ENCODE measurements at regions not wholly inside any gene's neighbourhood (a gene's known extent, or its start where the extent isn't known, plus 50 kb on each side); places are given as distances from the start of the nearest gene placed in this dataset.

DNA sequence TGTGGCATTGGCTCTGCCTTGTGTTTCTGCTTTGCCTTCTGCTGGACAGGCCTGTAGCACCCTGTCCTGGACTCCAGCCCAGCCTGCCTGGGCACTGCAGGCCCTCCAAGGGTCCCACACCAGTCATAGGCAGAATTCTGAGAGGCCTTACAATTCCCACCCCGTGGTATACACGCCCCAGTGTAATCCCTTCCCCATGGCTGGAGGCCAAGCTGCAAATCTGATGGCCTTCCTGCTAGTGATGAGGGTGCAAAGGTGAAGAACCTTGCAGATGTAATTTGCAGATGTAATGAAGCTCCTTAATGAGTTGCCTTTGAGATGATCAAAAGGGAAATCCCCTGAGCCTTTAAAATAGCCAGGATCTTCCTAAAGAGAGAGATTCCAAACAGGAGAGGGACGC, 325.1 kb upstream of the ZNF32 start:
- TF ChIP-seq, protein P1, sequence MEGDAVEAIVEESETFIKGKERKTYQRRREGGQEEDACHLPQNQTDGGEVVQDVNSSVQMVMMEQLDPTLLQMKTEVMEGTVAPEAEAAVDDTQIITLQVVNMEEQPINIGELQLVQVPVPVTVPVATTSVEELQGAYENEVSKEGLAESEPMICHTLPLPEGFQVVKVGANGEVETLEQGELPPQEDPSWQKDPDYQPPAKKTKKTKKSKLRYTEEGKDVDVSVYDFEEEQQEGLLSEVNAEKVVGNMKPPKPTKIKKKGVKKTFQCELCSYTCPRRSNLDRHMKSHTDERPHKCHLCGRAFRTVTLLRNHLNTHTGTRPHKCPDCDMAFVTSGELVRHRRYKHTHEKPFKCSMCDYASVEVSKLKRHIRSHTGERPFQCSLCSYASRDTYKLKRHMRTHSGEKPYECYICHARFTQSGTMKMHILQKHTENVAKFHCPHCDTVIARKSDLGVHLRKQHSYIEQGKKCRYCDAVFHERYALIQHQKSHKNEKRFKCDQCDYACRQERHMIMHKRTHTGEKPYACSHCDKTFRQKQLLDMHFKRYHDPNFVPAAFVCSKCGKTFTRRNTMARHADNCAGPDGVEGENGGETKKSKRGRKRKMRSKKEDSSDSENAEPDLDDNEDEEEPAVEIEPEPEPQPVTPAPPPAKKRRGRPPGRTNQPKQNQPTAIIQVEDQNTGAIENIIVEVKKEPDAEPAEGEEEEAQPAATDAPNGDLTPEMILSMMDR (IDR thresholded peaks at IDR 0.05): no peak
- TF ChIP-seq RCOR1 (IDR thresholded peaks at IDR 0.05; ENCODE audit: low read depth, low read length) (no peak), TFCP2L1 (CRISPR knock-in tag; IDR thresholded peaks at IDR 0.05) (no peak)
- TF ChIP-seq, protein P2, sequence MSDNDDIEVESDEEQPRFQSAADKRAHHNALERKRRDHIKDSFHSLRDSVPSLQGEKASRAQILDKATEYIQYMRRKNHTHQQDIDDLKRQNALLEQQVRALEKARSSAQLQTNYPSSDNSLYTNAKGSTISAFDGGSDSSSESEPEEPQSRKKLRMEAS (IDR thresholded peaks at IDR 0.05): no peak
